ENCODE measurements at regions not wholly inside any gene's neighbourhood (a gene's known extent, or its start where the extent isn't known, plus 50 kb on each side); places are given as distances from the start of the nearest gene placed in this dataset.

DNA sequence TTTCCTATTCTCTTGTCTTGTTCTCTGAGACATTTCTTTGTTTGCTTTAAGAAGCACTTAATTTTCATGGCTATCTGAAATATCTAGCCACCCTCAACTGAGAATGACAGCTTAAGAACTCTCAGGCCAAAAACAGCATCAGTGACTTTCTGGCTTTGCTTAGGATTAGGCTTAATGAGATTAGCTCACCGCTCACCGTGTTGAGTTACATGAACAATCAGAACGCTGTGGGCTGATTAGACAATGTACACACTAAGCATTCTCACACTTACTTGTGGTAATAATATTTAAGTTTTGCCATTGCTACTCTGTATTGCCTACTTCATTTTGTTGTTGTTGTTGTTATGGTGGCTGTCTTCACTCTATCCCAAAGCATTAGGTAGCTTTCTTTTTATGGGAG is 1283.6 kb downstream of the UQCRFS1 start:
- Histone ChIP-seq H3K4me3 (no peak overlapping the region), H3K27ac (replicated peaks) (no peak overlapping the region), H3K27me3 (ENCODE audit: low read depth) (peaks cover 10% of the 10 kb centered on the region), H3K4me1 (no peaks in the 10 kb centered on the region), H3K9me3 (replicated peaks) (no peaks in the 10 kb centered on the region), H3K36me3 (no peaks in the 10 kb centered on the region)
- intact Hi-C loops (cut with micrococcal nuclease) = no loop called here
- TF ChIP-seq, protein P1, sequence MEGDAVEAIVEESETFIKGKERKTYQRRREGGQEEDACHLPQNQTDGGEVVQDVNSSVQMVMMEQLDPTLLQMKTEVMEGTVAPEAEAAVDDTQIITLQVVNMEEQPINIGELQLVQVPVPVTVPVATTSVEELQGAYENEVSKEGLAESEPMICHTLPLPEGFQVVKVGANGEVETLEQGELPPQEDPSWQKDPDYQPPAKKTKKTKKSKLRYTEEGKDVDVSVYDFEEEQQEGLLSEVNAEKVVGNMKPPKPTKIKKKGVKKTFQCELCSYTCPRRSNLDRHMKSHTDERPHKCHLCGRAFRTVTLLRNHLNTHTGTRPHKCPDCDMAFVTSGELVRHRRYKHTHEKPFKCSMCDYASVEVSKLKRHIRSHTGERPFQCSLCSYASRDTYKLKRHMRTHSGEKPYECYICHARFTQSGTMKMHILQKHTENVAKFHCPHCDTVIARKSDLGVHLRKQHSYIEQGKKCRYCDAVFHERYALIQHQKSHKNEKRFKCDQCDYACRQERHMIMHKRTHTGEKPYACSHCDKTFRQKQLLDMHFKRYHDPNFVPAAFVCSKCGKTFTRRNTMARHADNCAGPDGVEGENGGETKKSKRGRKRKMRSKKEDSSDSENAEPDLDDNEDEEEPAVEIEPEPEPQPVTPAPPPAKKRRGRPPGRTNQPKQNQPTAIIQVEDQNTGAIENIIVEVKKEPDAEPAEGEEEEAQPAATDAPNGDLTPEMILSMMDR (IDR thresholded peaks at IDR 0.05; ENCODE audit: borderline replicate concordance) = no peak
- DNase-seq = no peak

DNA sequence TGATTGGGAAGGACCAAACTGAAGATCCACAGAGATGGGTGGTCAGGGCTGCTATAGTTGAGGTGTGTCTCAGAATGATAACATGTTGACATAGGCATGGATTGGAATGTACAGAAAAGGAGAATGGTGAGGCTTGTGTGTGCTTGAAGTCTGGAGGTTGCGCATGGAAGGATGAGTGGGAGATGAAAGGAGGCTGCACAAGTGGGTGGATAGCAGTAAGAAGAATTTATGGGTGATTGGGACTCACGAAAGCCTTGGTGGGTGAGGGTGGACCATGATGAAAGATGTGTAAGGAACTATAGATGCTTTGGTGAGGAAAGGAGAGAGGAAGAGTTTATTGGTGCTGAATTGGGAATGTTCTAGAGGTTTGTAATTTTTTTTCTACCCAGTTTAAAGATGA is 1287.7 kb downstream of the UQCRFS1 start:
- H3K4me1 ChIP-seq = no peaks in the 10 kb centered on the region
- H3K4me3 ChIP-seq = no peak overlapping the region
- H3K36me3 ChIP-seq = no peaks in the 10 kb centered on the region
- H3K27ac ChIP-seq (replicated peaks) = no peak overlapping the region
- TF ChIP-seq, protein P1 (IDR thresholded peaks at IDR 0.05; ENCODE audit: borderline replicate concordance) = no peak
- no peaks in the 10 kb centered on the region for H3K9me3 ChIP-seq (replicated peaks)
- H3K27me3 ChIP-seq (ENCODE audit: low read depth) = peaks cover 16% of the 10 kb centered on the region
- intact Hi-C loops (cut with micrococcal nuclease) = no loop called here
- DNase-seq = no peak

DNA sequence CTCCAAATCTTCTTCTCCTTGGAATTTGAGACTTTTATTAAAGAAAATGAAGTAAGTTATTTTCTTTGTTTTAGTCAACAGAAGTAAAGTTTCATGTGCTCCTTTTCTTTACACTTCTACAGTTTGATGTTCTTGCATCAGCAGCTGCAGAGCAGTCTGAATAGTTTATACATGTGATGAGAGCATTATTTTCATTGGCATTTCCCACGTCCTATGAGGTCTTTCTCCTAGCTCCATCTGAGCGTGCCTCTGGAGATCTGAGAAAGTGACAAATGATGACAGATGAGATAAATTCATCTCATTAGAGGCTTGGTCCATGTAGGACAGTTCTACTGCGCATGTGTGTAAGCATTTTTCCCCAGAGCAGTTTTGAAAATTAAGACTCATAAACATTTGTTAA is 1290.0 kb downstream of the UQCRFS1 start:
- no peaks in the 10 kb centered on the region for H3K4me1 ChIP-seq
- intact Hi-C loops (cut with micrococcal nuclease) = no loop called here
- H3K27ac ChIP-seq (replicated peaks) = no peak overlapping the region
- TF ChIP-seq, protein P1 (IDR thresholded peaks at IDR 0.05; ENCODE audit: borderline replicate concordance) = no peak
- no peak overlapping the region for H3K4me3 ChIP-seq
- H3K9me3 ChIP-seq (replicated peaks) = no peaks in the 10 kb centered on the region
- DNase-seq = no peak
- peaks cover 21% of the 10 kb centered on the region for H3K27me3 ChIP-seq (ENCODE audit: low read depth)
- no peaks in the 10 kb centered on the region for H3K36me3 ChIP-seq

DNA sequence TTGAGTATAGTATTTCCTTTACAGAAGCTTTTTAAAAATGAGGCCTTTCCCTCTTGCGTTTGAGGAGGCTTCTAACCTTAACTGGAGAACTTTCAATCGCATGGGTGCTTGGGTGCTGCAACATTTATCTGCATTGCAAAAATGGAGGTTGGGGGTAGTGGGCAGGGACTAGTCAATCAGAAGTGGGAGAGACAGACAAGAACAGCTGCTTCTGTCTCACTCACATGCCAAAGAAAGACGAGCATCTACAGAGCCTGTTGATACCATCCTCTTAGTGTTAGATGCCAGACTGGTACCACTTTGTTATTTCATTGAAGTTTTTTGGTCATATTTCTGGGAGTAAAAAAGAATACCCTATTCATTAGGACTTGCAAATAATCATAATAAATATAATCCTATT is 1292.2 kb downstream of the UQCRFS1 start:
- H3K27ac ChIP-seq (replicated peaks) = no peak overlapping the region
- TF ChIP-seq, protein P1 (IDR thresholded peaks at IDR 0.05; ENCODE audit: borderline replicate concordance) = no peak
- no peak for DNase-seq
- intact Hi-C loops (cut with micrococcal nuclease) = no loop called here
- no peaks in the 10 kb centered on the region for H3K36me3 ChIP-seq
- H3K4me1 ChIP-seq = no peaks in the 10 kb centered on the region
- no peaks in the 10 kb centered on the region for H3K9me3 ChIP-seq (replicated peaks)
- peaks cover 21% of the 10 kb centered on the region for H3K27me3 ChIP-seq (ENCODE audit: low read depth)
- no peak overlapping the region for H3K4me3 ChIP-seq

DNA sequence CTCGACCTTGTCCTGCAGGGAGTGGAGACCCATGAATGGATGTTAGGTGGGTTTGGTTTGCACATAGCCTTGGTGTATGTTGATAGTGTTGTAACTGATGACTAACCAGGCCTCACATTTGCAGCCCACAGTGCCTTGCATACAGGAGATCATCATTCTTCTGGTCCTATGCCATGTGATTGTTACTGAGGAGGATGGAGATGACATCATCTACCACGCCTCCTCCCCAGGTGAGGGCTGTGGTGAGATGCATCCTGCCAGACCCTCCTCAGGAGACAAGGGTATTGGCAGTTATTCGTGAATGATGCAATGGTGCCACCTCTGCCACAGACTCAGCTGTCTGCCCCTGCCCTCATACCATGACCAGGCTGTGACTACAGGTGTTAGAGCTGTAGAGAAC is 1294.1 kb downstream of the UQCRFS1 start:
- no peaks in the 10 kb centered on the region for H3K9me3 ChIP-seq (replicated peaks)
- peaks cover 17% of the 10 kb centered on the region for H3K27me3 ChIP-seq (ENCODE audit: low read depth)
- H3K4me3 ChIP-seq = no peak overlapping the region
- H3K27ac ChIP-seq (replicated peaks) = no peak overlapping the region
- no peaks in the 10 kb centered on the region for H3K4me1 ChIP-seq
- DNase-seq = no peak
- TF ChIP-seq, protein P1 (IDR thresholded peaks at IDR 0.05; ENCODE audit: borderline replicate concordance) = no peak
- H3K36me3 ChIP-seq = no peaks in the 10 kb centered on the region
- intact Hi-C loops (cut with micrococcal nuclease) = no loop called here

Data from left ventricle myocardium inferior (tissue), 1 donor.